ENCODE measurements at regions not wholly inside any gene's neighbourhood (a gene's known extent, or its start where the extent isn't known, plus 50 kb on each side); places are given as distances from the start of the nearest gene placed in this dataset.

DNA sequence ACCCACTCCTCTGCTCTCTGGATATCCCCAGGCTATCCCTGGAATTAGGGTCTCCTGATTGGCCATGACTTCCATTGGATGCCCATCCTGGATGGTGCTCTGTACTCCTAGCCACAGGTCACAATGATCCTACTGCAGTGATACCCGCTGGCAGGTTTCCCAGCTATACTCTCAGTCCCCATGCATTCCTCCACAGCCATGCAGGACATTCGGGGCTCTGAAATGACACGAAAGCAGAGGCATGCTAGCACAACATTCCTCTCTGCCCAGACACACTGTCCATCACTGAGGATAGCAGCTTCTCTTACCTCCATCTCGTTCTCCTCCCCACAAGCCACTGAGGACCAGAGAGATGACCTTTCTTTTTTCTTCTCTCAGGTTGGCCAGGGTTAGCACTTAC is 51.7 kb upstream of the SPATS2L start:
- DNase-seq: no peak

DNA sequence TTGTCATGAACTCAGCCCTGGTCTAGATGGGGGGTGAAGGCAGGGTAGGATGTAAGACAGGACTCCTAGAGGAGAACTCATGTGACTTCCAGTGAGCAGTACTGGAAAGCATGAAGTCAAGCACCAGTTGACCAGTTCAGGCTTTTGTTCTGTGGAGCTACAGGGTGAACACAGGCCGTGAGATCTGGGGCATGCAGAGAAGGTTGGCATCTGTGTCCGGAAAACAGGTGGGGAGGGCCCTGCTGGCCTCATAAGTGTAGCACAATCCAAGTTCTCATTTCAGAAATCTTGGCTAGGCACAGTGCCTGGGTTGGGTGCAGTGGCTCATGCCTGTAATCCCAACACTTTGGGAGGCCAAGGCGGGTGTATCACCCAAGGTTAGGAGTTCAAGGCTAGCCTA is 50.9 kb upstream of the SPATS2L start:
- no peak for DNase-seq
- intact Hi-C loops (cut with DNase I, micrococcal nuclease): no loop called here
- TF ChIP-seq, protein P1, sequence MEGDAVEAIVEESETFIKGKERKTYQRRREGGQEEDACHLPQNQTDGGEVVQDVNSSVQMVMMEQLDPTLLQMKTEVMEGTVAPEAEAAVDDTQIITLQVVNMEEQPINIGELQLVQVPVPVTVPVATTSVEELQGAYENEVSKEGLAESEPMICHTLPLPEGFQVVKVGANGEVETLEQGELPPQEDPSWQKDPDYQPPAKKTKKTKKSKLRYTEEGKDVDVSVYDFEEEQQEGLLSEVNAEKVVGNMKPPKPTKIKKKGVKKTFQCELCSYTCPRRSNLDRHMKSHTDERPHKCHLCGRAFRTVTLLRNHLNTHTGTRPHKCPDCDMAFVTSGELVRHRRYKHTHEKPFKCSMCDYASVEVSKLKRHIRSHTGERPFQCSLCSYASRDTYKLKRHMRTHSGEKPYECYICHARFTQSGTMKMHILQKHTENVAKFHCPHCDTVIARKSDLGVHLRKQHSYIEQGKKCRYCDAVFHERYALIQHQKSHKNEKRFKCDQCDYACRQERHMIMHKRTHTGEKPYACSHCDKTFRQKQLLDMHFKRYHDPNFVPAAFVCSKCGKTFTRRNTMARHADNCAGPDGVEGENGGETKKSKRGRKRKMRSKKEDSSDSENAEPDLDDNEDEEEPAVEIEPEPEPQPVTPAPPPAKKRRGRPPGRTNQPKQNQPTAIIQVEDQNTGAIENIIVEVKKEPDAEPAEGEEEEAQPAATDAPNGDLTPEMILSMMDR (IDR thresholded peaks at IDR 0.05): no peak
- Histone ChIP-seq H3K9me3 (no peaks in the 10 kb centered on the region), H3K36me3 (ENCODE audit: low read depth) (no peaks in the 10 kb centered on the region), H3K4me3 (no peak overlapping the region), H3K4me1 (ENCODE audit: low read depth) (no peaks in the 10 kb centered on the region)
- ATAC-seq: no peak

More for the DNA sequence above, 51.7 kb upstream of the SPATS2L start:
- Histone ChIP-seq H3K36me3 (ENCODE audit: low read depth) (no peaks in the 10 kb centered on the region), H3K4me3 (no peak overlapping the region), H3K4me1 (ENCODE audit: low read depth) (no peaks in the 10 kb centered on the region), H3K9me3 (no peaks in the 10 kb centered on the region)
- TF ChIP-seq, protein P1 (IDR thresholded peaks at IDR 0.05): no peak
- ATAC-seq: no peak
- intact Hi-C loops (cut with DNase I, micrococcal nuclease): no loop called here
